Fibroblast of lung (primary cell): ENCODE measurements at regions not wholly inside any gene's neighbourhood (a gene's known extent, or its start where the extent isn't known, plus 50 kb on each side); places are given as distances from the start of the nearest gene placed in this dataset.

Experiments
- CTCF ChIP-seq, 2 donors: IDR thresholded peaks in 1 of 2; conservative IDR thresholded peaks in 1 of 2; 1 replicate in 1 of 2; 2 replicates in 1 of 2; pipeline ENCODE4 v1.5.1; 2011 to 2012; ENCODE audit warnings: low read length in 2 of 2, control low read depth in 1 of 2, inconsistent platforms in 1 of 2, low read depth in 1 of 2, mild to moderate bottlenecking in 1 of 2
- EZH2 ChIP-seq: IDR thresholded peaks from 2 replicates; pipeline ENCODE4 v1.5.1; 2012; ENCODE audit warnings: low read length, control low read depth, mild to moderate bottlenecking; ENCODE audit errors: missing control alignments

DNA sequence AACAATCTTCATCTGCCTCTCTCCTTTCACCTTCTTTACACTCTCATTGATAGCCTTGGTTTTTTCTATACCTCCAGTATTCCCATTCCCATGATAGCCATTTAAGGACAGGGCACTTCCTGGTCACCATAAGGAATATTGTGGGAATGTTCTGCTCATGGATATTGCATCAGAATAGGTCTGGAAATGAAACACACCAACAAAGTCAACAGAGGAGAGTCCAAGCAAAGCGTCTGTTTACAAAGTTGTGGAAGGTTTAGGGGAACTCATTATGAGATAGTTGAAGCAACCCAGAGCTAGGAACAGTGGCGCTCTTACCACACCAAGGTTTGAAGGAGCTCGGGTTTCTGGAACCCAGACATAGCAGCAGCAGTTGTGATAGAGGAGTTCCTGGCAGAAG is 150.3 kb upstream of the TNP1 start:
- TF ChIP-seq CTCF (conservative IDR thresholded peaks at IDR 0.05 in 1 of 2, IDR thresholded peaks at IDR 0.05 in 1 of 2; ENCODE audit: low read depth in 1 of 2, low read length in 2 of 2): no peak
- no peak for TF ChIP-seq EZH2
